Eye (tissue), 1 donor: ENCODE measurements at regions not wholly inside any gene's neighbourhood (a gene's known extent, or its start where the extent isn't known, plus 50 kb on each side); places are given as distances from the start of the nearest gene placed in this dataset.
"Not testable (repeated sequence)": the region's sequence is repeated elsewhere in the genome, so short reads cannot be mapped to it uniquely, and the experiment has no call there.

Source experiments
- DNase-seq: peaks from one replicate; pipeline ENCODE4 v3.0.0-alpha.2; 2015

- no peak for DNase-seq
Measured at GRCh38 chr7:68604541-68604940, 993.7 kb upstream of the AUTS2 start.

- no peak for DNase-seq
Measured at GRCh38 chr7:68610701-68611100, 987.6 kb upstream of the AUTS2 start.

GRCh38 chr7:68613405-68613804, 984.9 kb upstream of the AUTS2 start:
- DNase-seq = peak; percentile 31

GRCh38 chr7:68613897-68614296, 984.4 kb upstream of the AUTS2 start:
- peak; percentile 24 for DNase-seq

GRCh38 chr7:68619526-68619925, 978.7 kb upstream of the AUTS2 start:
- no peak for DNase-seq

GRCh38 chr7:68622500-68622899, 975.8 kb upstream of the AUTS2 start:
- no peak for DNase-seq

- no peak for DNase-seq
Measured at GRCh38 chr7:68623030-68623429, 975.2 kb upstream of the AUTS2 start.

GRCh38 chr7:68627247-68627864, 970.9 kb upstream of the AUTS2 start:
- DNase-seq = peak; percentile 43

GRCh38 chr7:68630914-68631313, 967.4 kb upstream of the AUTS2 start:
- DNase-seq = not testable (repeated sequence)

GRCh38 chr7:68640103-68640502, 958.2 kb upstream of the AUTS2 start:
- no peak for DNase-seq

- DNase-seq = no peak
Measured at GRCh38 chr7:68642727-68643126, 955.5 kb upstream of the AUTS2 start.

- no peak for DNase-seq
Measured at GRCh38 chr7:68663392-68663791, 934.9 kb upstream of the AUTS2 start.

GRCh38 chr7:68671046-68671445, 927.2 kb upstream of the AUTS2 start:
- no peak for DNase-seq

- DNase-seq = no peak
Measured at GRCh38 chr7:68671671-68672070, 926.6 kb upstream of the AUTS2 start.

GRCh38 chr7:68674826-68675225, 923.4 kb upstream of the AUTS2 start:
- DNase-seq = no peak

GRCh38 chr7:68676813-68677535, 921.3 kb upstream of the AUTS2 start:
- DNase-seq = peak; percentile 67

GRCh38 chr7:68678196-68678595, 920.1 kb upstream of the AUTS2 start:
- DNase-seq = no peak

GRCh38 chr7:68679459-68680234, 918.6 kb upstream of the AUTS2 start:
- no peak for DNase-seq

- no peak for DNase-seq
Measured at GRCh38 chr7:68680235-68680872, 917.9 kb upstream of the AUTS2 start.

GRCh38 chr7:68682910-68683309, 915.4 kb upstream of the AUTS2 start:
- peak; percentile 24 for DNase-seq

GRCh38 chr7:68684246-68684839, 913.9 kb upstream of the AUTS2 start:
- peak; percentile 84 for DNase-seq

- DNase-seq = no peak
Measured at GRCh38 chr7:68684996-68685395, 913.3 kb upstream of the AUTS2 start.
